Stomach smooth muscle (tissue), 2 donors: ENCODE measurements at regions not wholly inside any gene's neighbourhood (a gene's known extent, or its start where the extent isn't known, plus 50 kb on each side); places are given as distances from the start of the nearest gene placed in this dataset.

ENCODE experiments used
- H3K27ac ChIP-seq: one replicate; pipeline ENCODE4 v1.7.0; 2013; ENCODE audit warnings: mild to moderate bottlenecking, low read length, inconsistent platforms
- H3K27me3 ChIP-seq, 2 donors: one replicate each; pipeline ENCODE4 v1.7.0; 2013; ENCODE audit warnings: low read length in 2 of 2; ENCODE audit not compliant: insufficient read depth in 2 of 2, control insufficient read depth in 1 of 2
- H3K36me3 ChIP-seq, 2 donors: one replicate each; pipeline ENCODE4 v1.7.0; 2013; ENCODE audit warnings: low read length in 2 of 2; ENCODE audit not compliant: control insufficient read depth in 2 of 2, insufficient read depth in 2 of 2
- H3K4me1 ChIP-seq: one replicate; pipeline ENCODE4 v1.7.0; 2013; ENCODE audit warnings: low read length; ENCODE audit not compliant: control insufficient read depth, insufficient read depth
- H3K4me3 ChIP-seq, 2 donors: one replicate each; pipeline ENCODE4 v1.7.0; 2013; ENCODE audit warnings: low read length in 2 of 2
- H3K9ac ChIP-seq, 2 donors: one replicate each; pipeline ENCODE4 v1.7.0; 2013; ENCODE audit warnings: low read length in 2 of 2, mild to moderate bottlenecking in 1 of 2
- H3K9me3 ChIP-seq, 2 donors: one replicate each; pipeline ENCODE4 v1.7.0; 2013; ENCODE audit warnings: low read length in 2 of 2; ENCODE audit not compliant: control insufficient read depth in 2 of 2
- donor health status: healthy.
- donor health status: Pancreatic carcinoma.

DNA sequence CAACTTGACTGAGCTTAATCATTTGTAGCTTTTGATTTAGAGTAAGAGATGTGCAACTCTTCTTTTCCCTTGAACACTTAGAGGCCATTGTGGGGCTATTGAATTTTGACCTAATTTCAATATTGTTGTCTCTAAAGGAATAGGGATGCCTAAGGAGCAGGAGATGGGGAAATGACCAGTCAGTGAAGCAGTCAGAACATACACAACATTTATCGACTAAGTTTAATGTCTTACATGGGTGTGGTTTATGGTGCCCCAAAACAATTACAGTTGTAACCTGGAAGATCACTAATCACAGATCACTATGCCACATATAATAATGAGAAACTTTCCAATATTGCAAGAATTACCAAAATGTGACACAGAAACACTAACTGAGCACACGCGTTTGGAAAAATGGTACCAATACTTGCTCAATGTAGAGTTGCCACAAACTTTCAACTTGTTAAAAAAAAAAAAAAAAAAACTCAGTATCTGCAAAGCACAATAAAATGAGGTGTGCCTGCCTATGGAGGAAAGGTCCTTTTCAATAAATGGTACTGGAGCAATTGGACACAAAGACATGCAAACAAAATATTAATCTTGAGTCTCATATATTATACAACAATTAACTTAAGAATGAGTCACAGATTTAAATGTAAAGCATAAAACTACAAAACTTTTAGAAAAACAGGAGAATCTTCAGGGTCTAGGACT, 189.6 kb upstream of the RAD23B start:
- no peak overlapping the region for H3K9ac ChIP-seq
- H3K36me3 ChIP-seq, result no peaks in the 10 kb centered on the region
- H3K27ac ChIP-seq, result no peak overlapping the region
- H3K9me3 ChIP-seq, result no peaks in the 10 kb centered on the region
- H3K4me3 ChIP-seq, result no peak overlapping the region
- H3K27me3 ChIP-seq, result no peaks in the 10 kb centered on the region
- no peaks in the 10 kb centered on the region for H3K4me1 ChIP-seq

- Histone ChIP-seq H3K9ac (no peak overlapping the region), H3K4me1 (no peaks in the 10 kb centered on the region), H3K9me3 (no peaks in the 10 kb centered on the region), H3K27ac (no peak overlapping the region), H3K36me3 (no peaks in the 10 kb centered on the region), H3K4me3 (no peak overlapping the region), H3K27me3 (no peaks in the 10 kb centered on the region)
Measured at GRCh38 chr9:107094370-107094769, 188.7 kb upstream of the RAD23B start.

DNA sequence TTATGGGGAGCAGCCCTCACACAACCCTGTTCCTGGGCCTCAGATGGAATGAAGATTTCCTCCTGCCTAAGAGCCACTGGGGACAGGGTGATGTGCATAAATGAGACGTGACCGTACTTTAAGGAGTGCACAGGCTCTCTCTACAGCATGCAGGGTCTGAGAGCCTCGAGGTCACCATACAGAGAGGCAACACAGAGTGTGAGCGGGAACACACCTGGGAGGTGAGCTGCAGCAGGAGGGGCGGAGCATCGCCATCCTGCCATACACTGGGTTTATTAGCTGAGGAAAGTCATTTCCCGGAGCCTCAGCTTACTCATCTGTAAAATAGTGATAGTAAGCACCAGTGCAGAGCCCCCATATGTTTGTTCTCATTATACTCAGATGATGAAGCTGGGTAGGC, 182.5 kb upstream of the RAD23B start:
- Histone ChIP-seq H3K4me1 (no peaks in the 10 kb centered on the region), H3K27ac (no peak overlapping the region), H3K4me3 (no peak overlapping the region), H3K9ac (no peak overlapping the region), H3K9me3 (no peaks in the 10 kb centered on the region), H3K27me3 (no peaks in the 10 kb centered on the region), H3K36me3 (no peaks in the 10 kb centered on the region)

- H3K36me3 ChIP-seq, result no peaks in the 10 kb centered on the region
- H3K27ac ChIP-seq, result no peak overlapping the region
- no peaks in the 10 kb centered on the region for H3K9me3 ChIP-seq
- H3K4me1 ChIP-seq, result no peaks in the 10 kb centered on the region
- no peak overlapping the region for H3K4me3 ChIP-seq
- H3K27me3 ChIP-seq, result no peaks in the 10 kb centered on the region
- H3K9ac ChIP-seq, result no peak overlapping the region
Measured at GRCh38 chr9:107102011-107102410, 181.1 kb upstream of the RAD23B start.

GRCh38 chr9:107103621-107104020, 179.5 kb upstream of the RAD23B start:
- H3K4me1 ChIP-seq, result no peaks in the 10 kb centered on the region
- H3K4me3 ChIP-seq, result no peak overlapping the region
- no peaks in the 10 kb centered on the region for H3K9me3 ChIP-seq
- H3K36me3 ChIP-seq, result no peaks in the 10 kb centered on the region
- no peaks in the 10 kb centered on the region for H3K27me3 ChIP-seq
- H3K27ac ChIP-seq, result no peak overlapping the region
- H3K9ac ChIP-seq, result no peak overlapping the region

DNA sequence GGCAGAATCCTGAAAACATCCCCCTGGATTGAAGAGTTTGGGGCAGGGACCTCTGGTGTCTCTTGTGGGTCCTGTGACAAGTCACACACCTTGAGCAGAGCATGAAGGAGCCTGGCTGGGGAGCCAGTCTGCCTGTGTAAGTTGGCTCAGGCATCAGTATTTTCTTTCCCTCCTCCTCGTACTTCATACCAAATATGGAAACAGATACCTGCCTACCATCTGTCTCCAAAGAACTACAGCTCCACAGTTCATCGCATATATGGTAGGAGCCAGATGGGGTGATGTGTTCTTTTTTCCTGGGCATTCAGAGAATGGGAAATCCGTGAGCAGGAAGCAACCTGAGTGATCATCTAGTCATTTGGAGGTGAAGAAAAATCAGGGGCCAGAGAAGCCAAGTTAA, 177.3 kb upstream of the RAD23B start:
- Histone ChIP-seq H3K9ac (no peak overlapping the region), H3K27ac (no peak overlapping the region), H3K4me1 (no peaks in the 10 kb centered on the region), H3K27me3 (no peaks in the 10 kb centered on the region), H3K4me3 (no peak overlapping the region), H3K36me3 (no peaks in the 10 kb centered on the region), H3K9me3 (no peaks in the 10 kb centered on the region)

DNA sequence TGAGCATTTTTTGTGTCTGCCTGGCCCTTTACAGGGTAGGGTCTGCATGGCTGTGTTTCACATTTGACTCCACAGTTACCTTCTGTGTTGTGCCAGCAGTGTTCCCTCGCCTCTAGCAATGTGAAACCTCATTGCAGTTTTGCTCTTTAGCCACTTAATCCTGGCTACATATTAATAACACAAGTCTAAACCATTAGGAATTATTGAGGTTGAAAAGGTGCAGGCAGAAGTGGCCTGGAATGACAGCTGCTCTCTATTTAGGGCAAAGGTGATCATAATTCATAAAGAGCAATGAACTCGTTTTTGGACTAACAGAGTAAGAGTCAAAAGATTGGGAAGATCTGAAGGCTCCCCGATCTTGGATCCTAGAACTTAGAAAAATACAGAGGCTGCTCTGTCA, 176.7 kb upstream of the RAD23B start:
- Histone ChIP-seq H3K27ac (no peak overlapping the region), H3K4me3 (no peak overlapping the region), H3K4me1 (no peaks in the 10 kb centered on the region), H3K36me3 (no peaks in the 10 kb centered on the region), H3K9ac (no peak overlapping the region), H3K9me3 (no peaks in the 10 kb centered on the region), H3K27me3 (no peaks in the 10 kb centered on the region)

DNA sequence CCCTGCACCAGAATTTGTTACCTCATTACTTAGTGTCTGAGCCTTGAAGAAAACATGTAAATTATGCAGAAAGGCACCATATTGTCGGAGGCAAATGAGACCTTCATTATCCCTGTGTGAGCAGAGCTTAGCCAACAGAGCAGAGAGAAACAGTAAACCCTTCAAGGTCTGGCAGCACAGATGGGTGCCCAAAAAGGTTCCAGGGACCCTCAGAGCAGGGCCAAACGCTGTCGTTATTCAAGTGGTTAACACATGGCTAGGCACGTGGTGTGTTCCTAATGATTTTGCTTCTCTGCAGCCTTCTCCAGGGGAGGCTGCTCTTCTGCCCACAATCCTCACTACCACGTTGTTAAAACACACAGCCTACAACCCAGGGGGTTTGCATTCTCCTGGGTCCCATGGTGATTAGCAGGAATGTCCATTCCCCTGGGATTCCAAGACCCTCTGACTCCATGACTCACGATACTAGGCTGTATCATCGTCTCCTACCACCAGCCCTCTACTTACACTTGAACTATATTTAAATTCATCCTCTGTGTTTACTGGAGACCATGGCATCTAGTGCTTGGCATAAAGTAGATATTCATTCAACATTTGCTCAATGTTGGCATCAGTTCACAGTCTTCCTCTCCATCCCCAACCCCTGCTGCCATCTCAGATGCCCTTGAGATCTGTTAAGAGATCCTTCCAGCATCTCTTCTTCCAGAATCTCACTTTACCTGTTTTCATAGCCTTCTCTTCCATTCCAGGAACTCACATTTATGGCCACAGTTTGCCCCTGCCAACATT, 174.5 kb upstream of the RAD23B start:
- H3K9me3 ChIP-seq, result no peaks in the 10 kb centered on the region
- no peaks in the 10 kb centered on the region for H3K27me3 ChIP-seq
- H3K36me3 ChIP-seq, result no peaks in the 10 kb centered on the region
- no peaks in the 10 kb centered on the region for H3K4me1 ChIP-seq
- H3K27ac ChIP-seq, result no peak overlapping the region
- no peak overlapping the region for H3K4me3 ChIP-seq
- no peak overlapping the region for H3K9ac ChIP-seq

DNA sequence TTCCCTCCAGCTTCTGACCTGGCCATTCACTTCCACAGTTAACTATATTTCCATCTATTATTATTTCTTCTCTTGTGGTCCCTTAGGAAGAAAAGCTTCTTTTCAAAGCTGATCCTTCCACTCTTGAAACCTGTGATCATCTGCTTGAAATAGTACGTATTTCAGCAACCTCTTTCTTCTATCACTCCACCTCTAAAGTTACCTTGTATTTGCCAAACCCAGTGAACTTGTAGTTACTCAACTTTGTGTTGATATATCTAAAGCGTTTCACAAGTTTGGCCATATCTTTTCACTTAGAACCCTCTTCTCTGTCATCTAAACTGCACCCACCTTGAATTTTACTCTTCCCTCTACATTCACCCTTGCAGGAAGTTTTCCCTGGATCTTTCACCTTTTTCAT, 173.8 kb upstream of the RAD23B start:
- Histone ChIP-seq H3K36me3 (no peaks in the 10 kb centered on the region), H3K4me1 (no peaks in the 10 kb centered on the region), H3K27me3 (no peaks in the 10 kb centered on the region), H3K27ac (no peak overlapping the region), H3K9ac (no peak overlapping the region), H3K4me3 (no peak overlapping the region), H3K9me3 (no peaks in the 10 kb centered on the region)

DNA sequence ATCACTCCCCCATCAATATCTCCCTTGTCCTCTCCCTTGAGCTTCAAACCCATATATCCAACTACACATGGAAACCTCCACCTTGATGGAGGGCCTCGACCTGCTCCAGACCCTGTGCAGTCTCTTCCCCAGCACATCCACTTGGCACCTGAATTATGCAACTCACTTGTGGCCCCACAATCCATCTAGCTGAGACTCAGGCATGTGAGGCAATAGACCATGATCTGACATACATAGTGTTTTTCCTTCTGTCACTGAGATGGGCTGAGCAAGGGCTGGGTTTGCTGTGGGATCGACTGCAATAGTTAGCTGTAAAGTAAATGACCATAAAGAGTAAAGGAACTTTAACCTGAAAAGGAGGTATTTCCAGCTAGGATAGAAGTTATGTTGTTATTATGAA, 172.9 kb upstream of the RAD23B start:
- Histone ChIP-seq H3K9me3 (no peaks in the 10 kb centered on the region), H3K36me3 (no peaks in the 10 kb centered on the region), H3K27ac (no peak overlapping the region), H3K9ac (no peak overlapping the region), H3K4me1 (no peaks in the 10 kb centered on the region), H3K27me3 (no peaks in the 10 kb centered on the region), H3K4me3 (no peak overlapping the region)

DNA sequence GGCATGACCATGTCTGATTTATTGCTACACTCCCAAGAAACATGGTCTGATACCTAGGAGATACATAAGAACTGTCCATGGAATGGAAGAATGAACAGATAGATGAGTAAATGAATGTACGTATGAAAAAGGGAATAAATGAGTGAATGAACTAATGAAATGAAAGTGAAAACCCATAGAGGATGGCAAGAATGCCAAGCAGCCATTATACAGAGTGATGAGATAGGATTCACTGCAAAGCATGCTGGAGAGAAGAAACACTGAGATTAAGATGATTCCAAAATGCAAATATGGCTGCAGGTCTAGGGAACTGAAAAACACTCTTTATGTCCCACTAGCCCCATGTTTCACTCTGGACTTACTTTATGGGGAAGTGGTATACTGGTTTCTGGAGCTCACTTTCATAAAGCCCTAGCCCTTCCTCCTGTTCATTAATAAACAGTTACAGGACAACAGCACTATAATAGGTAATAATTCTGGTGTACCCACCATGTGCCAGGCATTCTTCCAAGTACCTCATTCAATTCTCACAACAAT, 170.3 kb upstream of the RAD23B start:
- H3K9me3 ChIP-seq, result no peaks in the 10 kb centered on the region

More for the DNA sequence above, 170.3 kb upstream of the RAD23B start:
- H3K27me3 ChIP-seq, result no peaks in the 10 kb centered on the region
- no peak overlapping the region for H3K4me3 ChIP-seq
- no peaks in the 10 kb centered on the region for H3K36me3 ChIP-seq
- H3K4me1 ChIP-seq, result no peaks in the 10 kb centered on the region
- no peak overlapping the region for H3K27ac ChIP-seq
- H3K9ac ChIP-seq, result no peak overlapping the region
